ENCODE measurements at regions not wholly inside any gene's neighbourhood (a gene's known extent, or its start where the extent isn't known, plus 50 kb on each side); places are given as distances from the start of the nearest gene placed in this dataset.
"Not testable (repeated sequence)": the region's sequence is repeated elsewhere in the genome, so short reads cannot be mapped to it uniquely, and the experiment has no call there.

GRCh38 chr16:21339941-21340340 is 61.9 kb upstream of the CRYM start:
- no peak for DNase-seq (ENCODE audit: extremely low spot score)
- no peak for TF ChIP-seq CTCF (IDR thresholded peaks at IDR 0.05)
- H3K4me1 ChIP-seq: no peaks in the 10 kb centered on the region
- no peak overlapping the region for H3K27ac ChIP-seq (replicated peaks in 1 of 4)
- intact Hi-C loops (cut with DNase I): no loop called here
- no peaks in the 10 kb centered on the region for H3K27me3 ChIP-seq
- H3K4me3 ChIP-seq: no peak overlapping the region
- H3K36me3 ChIP-seq: peaks cover 0 to 3% (median 0%) of the 10 kb centered on the region in 4 donors
- no peaks in the 10 kb centered on the region for H3K9me3 ChIP-seq

GRCh38 chr16:21339269-21339641 is 61.2 kb upstream of the CRYM start:
- Histone ChIP-seq H3K4me3 (no peak overlapping the region), H3K4me1 (no peaks in the 10 kb centered on the region), H3K36me3 (peaks cover 0 to 3% (median 0%) of the 10 kb centered on the region in 4 donors), H3K9me3 (no peaks in the 10 kb centered on the region), H3K27me3 (no peaks in the 10 kb centered on the region), H3K27ac (replicated peaks in 1 of 4) (no peak overlapping the region)
- no peak for DNase-seq (ENCODE audit: extremely low spot score)
- intact Hi-C loops (cut with DNase I): no loop called here
- no peak for TF ChIP-seq CTCF (IDR thresholded peaks at IDR 0.05)
- 91% methylated on average over 4 of the region's 4 CpGs for WGBS

- no peak for DNase-seq (ENCODE audit: extremely low spot score)
- intact Hi-C loops (cut with DNase I): no loop called here
- WGBS: 89% methylated on average over 6 of the region's 6 CpGs
- H3K27ac ChIP-seq (replicated peaks in 1 of 4): no peak overlapping the region
- peaks cover 0 to 3% (median 0%) of the 10 kb centered on the region in 4 donors for H3K36me3 ChIP-seq
- no peaks in the 10 kb centered on the region for H3K27me3 ChIP-seq
- no peaks in the 10 kb centered on the region for H3K4me1 ChIP-seq
- H3K9me3 ChIP-seq: no peaks in the 10 kb centered on the region
- no peak overlapping the region for H3K4me3 ChIP-seq
- TF ChIP-seq CTCF (IDR thresholded peaks at IDR 0.05) (no peak), POLR2A (IDR thresholded peaks at IDR 0.05; ENCODE audit: low read depth) (no peak), EP300 (IDR thresholded peaks at IDR 0.05) (no peak), POLR2AphosphoS5 (IDR thresholded peaks at IDR 0.05) (no peak)
These were observed 60.6 kb upstream of the CRYM start for GRCh38 chr16:21338537-21339268.

GRCh38 chr16:21336231-21336630 is 58.1 kb upstream of the CRYM start:
- TF ChIP-seq POLR2AphosphoS5 (IDR thresholded peaks at IDR 0.05) (no peak), CTCF (IDR thresholded peaks at IDR 0.05) (no peak), POLR2A (IDR thresholded peaks at IDR 0.05; ENCODE audit: low read depth) (no peak), EP300 (IDR thresholded peaks at IDR 0.05) (no peak)
- H3K4me1 ChIP-seq: no peaks in the 10 kb centered on the region
- intact Hi-C loops (cut with DNase I): no loop called here
- no peaks in the 10 kb centered on the region for H3K9me3 ChIP-seq
- no peak overlapping the region for H3K4me3 ChIP-seq
- peaks cover 0 to 3% (median 0%) of the 10 kb centered on the region in 4 donors for H3K36me3 ChIP-seq
- H3K27me3 ChIP-seq: no peaks in the 10 kb centered on the region
- DNase-seq (ENCODE audit: extremely low spot score): no peak
- H3K27ac ChIP-seq (replicated peaks in 1 of 4): no peak overlapping the region
- WGBS: 88% methylated on average over 2 of the region's 2 CpGs

GRCh38 chr16:21334188-21335146 is 56.4 kb upstream of the CRYM start:
- H3K27ac ChIP-seq (replicated peaks in 1 of 4); H3K9me3 ChIP-seq; intact Hi-C loops (cut with DNase I): not testable (repeated sequence)

GRCh38 chr16:21333683-21334082 is 55.6 kb upstream of the CRYM start:
- H3K36me3 ChIP-seq: not testable (repeated sequence)
- WGBS: 95% methylated on average over 11 of the region's 11 CpGs

More at GRCh38 chr16:21334188-21335146, 56.4 kb upstream of the CRYM start:
- not testable (repeated sequence) for H3K36me3 ChIP-seq; H3K27me3 ChIP-seq; DNase-seq (ENCODE audit: extremely low spot score); H3K4me3 ChIP-seq; H3K4me1 ChIP-seq
- 91% methylated on average over 17 of the region's 17 CpGs for WGBS

More at GRCh38 chr16:21333683-21334082, 55.6 kb upstream of the CRYM start:
- H3K9me3 ChIP-seq; H3K4me1 ChIP-seq; DNase-seq (ENCODE audit: extremely low spot score); H3K27ac ChIP-seq (replicated peaks in 1 of 4); H3K27me3 ChIP-seq; H3K4me3 ChIP-seq; intact Hi-C loops (cut with DNase I): not testable (repeated sequence)
